HEK293 (cell line): ENCODE measurements at regions not wholly inside any gene's neighbourhood (a gene's known extent, or its start where the extent isn't known, plus 50 kb on each side); places are given as distances from the start of the nearest gene placed in this dataset.

Experiments used
- CTCF ChIA-PET: fragments of 350-600 bp; formaldehyde crosslinking; extraction: SDS; loops from one replicate; lab custom pipeline; 2021; ENCODE audit warnings: antibody characterized with exemption; lab: Yijun Ruan, JAX
- POLR2A ChIA-PET: fragments of 300-600 bp; formaldehyde crosslinking; extraction: SDS; loops from one replicate; lab custom pipeline; 2020; ENCODE audit warnings: antibody characterized with exemption, inconsistent platforms; lab: Yijun Ruan, JAX
- H3K27ac ChIP-seq: fragments of 200-500 bp; sonication (Bioruptor generic); 2 replicates; pipeline ENCODE4 v1.5.1; 2014; ENCODE audit warnings: low read depth, low read length, control low read depth, inconsistent platforms; ENCODE audit errors: extremely low read depth
- H3K36me3 ChIP-seq, 2 experiments: fragments of 200-500 bp in 1 of 2; sonication (Bioruptor generic) in 1 of 2; 1 replicate in 1 of 2; 2 replicates in 1 of 2; pipeline ENCODE4 v1.5.1; 2014 to 2017; ENCODE audit warnings: inconsistent platforms in 2 of 2, low read length in 2 of 2; ENCODE audit not compliant: control insufficient read depth in 2 of 2, insufficient read depth in 1 of 2
- H3K4me1 ChIP-seq: fragments of 200-500 bp; sonication (Bioruptor generic); 2 replicates; pipeline ENCODE4 v1.5.1; 2014; ENCODE audit warnings: mild to moderate bottlenecking, low read length, inconsistent platforms; ENCODE audit not compliant: control insufficient read depth, insufficient read depth
- H3K4me3 ChIP-seq: 2 replicates; pipeline ENCODE4 v1.5.1; 2011; ENCODE audit warnings: low read depth, mild to moderate bottlenecking, control low read depth, low read length, moderate library complexity
- H3K9me3 ChIP-seq: fragments of 200-500 bp; sonication (Bioruptor generic); 2 replicates; pipeline ENCODE4 v1.5.1; 2014; ENCODE audit warnings: low read depth, low read length, inconsistent platforms; ENCODE audit not compliant: control insufficient read depth, insufficient read depth
- IKZF3 ChIP-seq: fragments of 450-650 bp; IDR thresholded peaks from 2 replicates; pipeline ENCODE4 v1.5.0; 2018; ENCODE audit warnings: missing biosample characterization, mild to moderate bottlenecking, missing genetic modification characterization, moderate library complexity
- KLF8 ChIP-seq: fragments of 450-650 bp; formaldehyde crosslinking; IDR thresholded peaks from 2 replicates; pipeline ENCODE4 v1.5.1; 2016; ENCODE audit warnings: missing biosample characterization, missing genetic modification characterization
- PRDM1 ChIP-seq: fragments of 450-650 bp; formaldehyde crosslinking; IDR thresholded peaks from 2 replicates; pipeline ENCODE4; 2016; ENCODE audit warnings: missing biosample characterization, missing genetic modification characterization
- RBAK ChIP-seq: fragments of 450-650 bp; formaldehyde crosslinking; IDR thresholded peaks from 2 replicates; pipeline ENCODE4 v1.5.1; 2016; ENCODE audit warnings: missing biosample characterization, missing genetic modification characterization
- SP7 ChIP-seq: fragments of 450-650 bp; formaldehyde crosslinking; IDR thresholded peaks from 2 replicates; pipeline ENCODE4 v1.5.1; 2016; ENCODE audit warnings: missing biosample characterization, missing genetic modification characterization
- TRIM28 ChIP-seq: IDR thresholded peaks from 2 replicates; pipeline ENCODE4 v1.6.1; 2011; ENCODE audit warnings: low read length, control low read depth, borderline replicate concordance
- ZBTB6 ChIP-seq: fragments of 450-650 bp; formaldehyde crosslinking; IDR thresholded peaks from 2 replicates; pipeline ENCODE4 v1.5.1; 2017; ENCODE audit warnings: missing biosample characterization, missing genetic modification characterization
- ZNF140 ChIP-seq: fragments of 450-650 bp; formaldehyde crosslinking; IDR thresholded peaks from 2 replicates; pipeline ENCODE4 v1.5.1; 2016; ENCODE audit warnings: missing biosample characterization, missing genetic modification characterization
- ZNF169 ChIP-seq: fragments of 450-650 bp; formaldehyde crosslinking; IDR thresholded peaks from 2 replicates; pipeline ENCODE4 v1.5.1; 2016; ENCODE audit warnings: missing biosample characterization, missing genetic modification characterization
- ZNF175 ChIP-seq: fragments of 450-650 bp; formaldehyde crosslinking; IDR thresholded peaks from 2 replicates; pipeline ENCODE4 v1.5.1; 2016; ENCODE audit warnings: missing biosample characterization, missing genetic modification characterization
- ZNF433 ChIP-seq: fragments of 450-650 bp; formaldehyde crosslinking; IDR thresholded peaks from 2 replicates; pipeline ENCODE4 v1.5.1; 2016; ENCODE audit warnings: missing biosample characterization, missing genetic modification characterization, low read depth
- ZNF473 ChIP-seq: fragments of 450-650 bp; formaldehyde crosslinking; IDR thresholded peaks from 2 replicates; pipeline ENCODE4 v1.5.1; 2017; ENCODE audit warnings: missing biosample characterization, missing genetic modification characterization
- ZNF514 ChIP-seq: fragments of 450-650 bp; formaldehyde crosslinking; IDR thresholded peaks from 2 replicates; pipeline ENCODE4 v1.5.1; 2016; ENCODE audit warnings: missing biosample characterization, missing genetic modification characterization
- ZNF639 ChIP-seq: fragments of 450-650 bp; formaldehyde crosslinking; IDR thresholded peaks from 2 replicates; pipeline ENCODE4 v1.5.1; 2016; ENCODE audit warnings: missing biosample characterization, missing genetic modification characterization
- ZNF704 ChIP-seq: fragments of 450-650 bp; formaldehyde crosslinking; IDR thresholded peaks from 2 replicates; pipeline ENCODE4 v1.5.1; 2016; ENCODE audit warnings: missing biosample characterization, missing genetic modification characterization
- ZNF76 ChIP-seq: fragments of 450-650 bp; formaldehyde crosslinking; IDR thresholded peaks from 2 replicates; pipeline ENCODE4; 2016; ENCODE audit warnings: low read depth, missing biosample characterization, missing genetic modification characterization, borderline replicate concordance
- ZNF785 ChIP-seq: fragments of 450-650 bp; formaldehyde crosslinking; IDR thresholded peaks from 2 replicates; pipeline ENCODE4 v1.5.1; 2016; ENCODE audit warnings: missing biosample characterization, missing genetic modification characterization
- ZSCAN23 ChIP-seq: fragments of 450-650 bp; formaldehyde crosslinking; IDR thresholded peaks from 2 replicates; pipeline ENCODE4 v1.5.1; 2016; ENCODE audit warnings: missing biosample characterization, missing genetic modification characterization
- ZSCAN4 ChIP-seq: fragments of 450-650 bp; formaldehyde crosslinking; IDR thresholded peaks from 2 replicates; pipeline ENCODE4 v1.5.1; 2017; ENCODE audit warnings: missing biosample characterization, missing genetic modification characterization

- TF ChIP-seq PRDM1 (tag by site-specific recombination) (no peak), ZNF785 (tag by site-specific recombination) (no peak), ZBTB6 (no peak), KLF8 (no peak), ZNF433 (tag by site-specific recombination) (no peak), TRIM28 (no peak), ZNF704 (tag by site-specific recombination) (no peak), ZNF169 (tag by site-specific recombination) (no peak)
Observed at GRCh38 chr1:4512636-4513035, 141.8 kb upstream of the AJAP1 start (continued).

GRCh38 chr1:4513685-4514084 lies 140.7 kb upstream of the AJAP1 start:
- no peak for TF ChIP-seq ZNF175 (tag by site-specific recombination)
- no peak for TF ChIP-seq ZNF76 (tag by site-specific recombination)
- TF ChIP-seq ZSCAN4: no peak
- no peak for TF ChIP-seq RBAK (tag by site-specific recombination)
- no peak for TF ChIP-seq ZSCAN23
- no peak for TF ChIP-seq IKZF3 (tag by site-specific recombination)
- no peak for TF ChIP-seq ZNF514
- Histone ChIP-seq H3K4me3 (no peak overlapping the region), H3K36me3 (no peaks in the 10 kb centered on the region), H3K4me1 (no peaks in the 10 kb centered on the region), H3K27ac (no peak overlapping the region), H3K9me3 (no peaks in the 10 kb centered on the region)
- POLR2A ChIA-PET: no interaction called here
- CTCF ChIA-PET: interaction anchor here (0.6 kb wide), 1 partner anchor 625 kb away, joined by 6 read pairs; no protein-coding TSS in a partner anchor

GRCh38 chr1:4515727-4516289 lies 138.6 kb upstream of the AJAP1 start:
- TF ChIP-seq SP7 (tag by site-specific recombination): no peak
- no peak for TF ChIP-seq ZNF140 (tag by site-specific recombination)
- TF ChIP-seq ZNF639 (tag by site-specific recombination): no peak
- TF ChIP-seq ZNF473: no peak
- no peaks in the 10 kb centered on the region for H3K4me1 ChIP-seq
- POLR2A ChIA-PET: no interaction called here
- no peaks in the 10 kb centered on the region for H3K36me3 ChIP-seq
- no peaks in the 10 kb centered on the region for H3K9me3 ChIP-seq
- H3K27ac ChIP-seq: no peak overlapping the region
- no peak overlapping the region for H3K4me3 ChIP-seq
- CTCF ChIA-PET: no interaction called here
